B cell (primary cell): ENCODE measurements at regions not wholly inside any gene's neighbourhood (a gene's known extent, or its start where the extent isn't known, plus 50 kb on each side); places are given as distances from the start of the nearest gene placed in this dataset.

Experiments used
- ATAC-seq: fragments of 200-7000 bp; cut with Tn5 transposase; one replicate; pipeline ENCODE4 v1.10.0; 2021; ENCODE audit warnings: low read depth, mild to moderate bottlenecking, moderate number of reproducible peaks, moderate library complexity
- CTCF ChIA-PET: fragments of 350-600 bp; sonication (Branson Sonifier 250); formaldehyde crosslinking; loops from one replicate; lab custom pipeline; 2021; ENCODE audit warnings: antibody characterized with exemption, inconsistent platforms; lab: Charles Lee
- POLR2A ChIA-PET: fragments of 350-600 bp; sonication (Branson Sonifier 250); formaldehyde crosslinking; loops from one replicate; lab custom pipeline; 2021; ENCODE audit warnings: antibody characterized with exemption; lab: Charles Lee
- DNase-seq: peaks from one replicate; pipeline ENCODE4 v3.0.0; 2013
- H2AFZ ChIP-seq: 2 replicates; pipeline ENCODE4 v1.6.1; 2012; ENCODE audit warnings: mild to moderate bottlenecking, low read depth, low read length; ENCODE audit not compliant: insufficient read depth, poor library complexity, severe bottlenecking
- H3K27ac ChIP-seq, 2 donors: 1 replicate in 1 of 2; 2 replicates in 1 of 2; pipeline ENCODE4 v1.5.1; 2012 to 2013; ENCODE audit warnings: low read length in 2 of 2, mild to moderate bottlenecking in 2 of 2, moderate library complexity in 1 of 2
- H3K27me3 ChIP-seq, 4 experiments: fragments of 200-600 bp in 1 of 4; sonication (generic) in 1 of 4; replicated peaks in 1 of 4; 1 replicate in 2 of 4; 2 replicates in 2 of 4; pipeline versions ENCODE4 v1.6.1 to v1.7.0; 2013 to 2016; ENCODE audit warnings: low read length in 3 of 4, mild to moderate bottlenecking in 2 of 4, mixed read lengths in 1 of 4, moderate library complexity in 1 of 4; ENCODE audit not compliant: insufficient read depth in 4 of 4, control insufficient read depth in 3 of 4; ENCODE audit errors: control extremely low read depth in 1 of 4
- H3K36me3 ChIP-seq, 2 experiments: replicated peaks in 1 of 2; 1 replicate in 1 of 2; 2 replicates in 1 of 2; pipeline versions ENCODE4 v1.6.1 to v1.7.1; 2013; ENCODE audit warnings: low read length in 1 of 2; ENCODE audit not compliant: insufficient read depth in 2 of 2, control insufficient read depth in 1 of 2; ENCODE audit errors: control extremely low read depth in 1 of 2, extremely low read depth in 1 of 2
- H3K4me1 ChIP-seq, 2 donors: fragments of 200-600 bp in 1 of 2; sonication (generic) in 1 of 2; 1 replicate in 1 of 2; 2 replicates in 1 of 2; pipeline versions ENCODE4 v1.5.1 to v1.6.1; 2013 to 2017; ENCODE audit warnings: low read length in 2 of 2; ENCODE audit not compliant: control insufficient read depth in 2 of 2, insufficient read depth in 2 of 2
- H3K4me2 ChIP-seq: replicated peaks from 2 replicates; pipeline ENCODE3; 2012; ENCODE audit warnings: mild to moderate bottlenecking, low read depth, low read length; ENCODE audit not compliant: poor library complexity, severe bottlenecking
- H3K4me3 ChIP-seq, 5 experiments: fragments of 200-600 bp in 1 of 5; sonication (generic) in 1 of 5; 1 replicate in 3 of 5; 2 replicates in 2 of 5; pipeline versions ENCODE4 v1.5.1 to v1.7.0; 2011 to 2016; ENCODE audit warnings: low read length in 4 of 5, mild to moderate bottlenecking in 4 of 5, low read depth in 2 of 5, control low read depth in 1 of 5, moderate library complexity in 1 of 5; ENCODE audit not compliant: insufficient read depth in 1 of 5; ENCODE audit errors: control extremely low read depth in 1 of 5, extremely low read depth in 1 of 5
- H3K79me2 ChIP-seq: fragments of 200-600 bp; sonication (generic); one replicate; pipeline ENCODE4 v1.6.0; 2016; ENCODE audit warnings: low read length; ENCODE audit not compliant: control insufficient read depth, insufficient read depth
- H3K9ac ChIP-seq: fragments of 200-600 bp; sonication (generic); 2 replicates; pipeline ENCODE4 v1.6.1; 2017; ENCODE audit warnings: mild to moderate bottlenecking, low read length, moderate library complexity
- H3K9me3 ChIP-seq, 3 donors: one replicate each; pipeline versions ENCODE4 v1.6.1 to v1.7.1; 2013; ENCODE audit warnings: low read length in 2 of 3; ENCODE audit not compliant: control insufficient read depth in 2 of 3, insufficient read depth in 1 of 3; ENCODE audit errors: control extremely low read depth in 1 of 3
- H4K20me1 ChIP-seq: 2 replicates; pipeline ENCODE4 v1.6.0; 2012; ENCODE audit warnings: mild to moderate bottlenecking, low read length; ENCODE audit not compliant: insufficient read depth, control insufficient read depth, poor library complexity, severe bottlenecking
- H3K27ac Mint-ChIP-seq: one replicate; pipeline ENCODE4 v1.8.0; 2021; ENCODE audit warnings: mixed read lengths
- H3K27me3 Mint-ChIP-seq: one replicate; pipeline ENCODE4 v1.8.0; 2021; ENCODE audit warnings: mixed read lengths
- H3K4me1 Mint-ChIP-seq: one replicate; pipeline ENCODE4 v1.8.0; 2021; ENCODE audit warnings: mixed read lengths
- H3K4me3 Mint-ChIP-seq: one replicate; pipeline ENCODE4 v1.8.0; 2021; ENCODE audit warnings: mixed read lengths
- H3K9me3 Mint-ChIP-seq: one replicate; pipeline ENCODE4 v1.8.0; 2022; ENCODE audit warnings: mixed read lengths; ENCODE audit not compliant: insufficient read depth
- EZH2 ChIP-seq: IDR thresholded peaks from 2 replicates; pipeline ENCODE4 v1.6.1; 2012; ENCODE audit warnings: borderline replicate concordance, low read depth, mild to moderate bottlenecking, moderate library complexity, low read length; ENCODE audit not compliant: insufficient read depth, poor library complexity, severe bottlenecking
- WGBS: methylation state at CpG from one replicate; pipeline ENCODE4 v1.1.5; 2013; ENCODE audit warnings: missing lambda C conversion rate; ENCODE audit not compliant: insufficient coverage; 5-methylcytosine and 5-hydroxymethylcytosine counted together
- intact Hi-C: fragments of 100-400 bp; cut with micrococcal nuclease; formaldehyde crosslinking; loops from one replicate; pipeline ENCODE4 v1.10.0; 2022
- TF ChIP-seq, protein P1 (sequence below): fragments of 200-600 bp; IDR thresholded peaks from one replicate; pipeline ENCODE4 v1.8.0; 2022; ENCODE audit warnings: antibody characterized with exemption, mild to moderate bottlenecking

DNA sequence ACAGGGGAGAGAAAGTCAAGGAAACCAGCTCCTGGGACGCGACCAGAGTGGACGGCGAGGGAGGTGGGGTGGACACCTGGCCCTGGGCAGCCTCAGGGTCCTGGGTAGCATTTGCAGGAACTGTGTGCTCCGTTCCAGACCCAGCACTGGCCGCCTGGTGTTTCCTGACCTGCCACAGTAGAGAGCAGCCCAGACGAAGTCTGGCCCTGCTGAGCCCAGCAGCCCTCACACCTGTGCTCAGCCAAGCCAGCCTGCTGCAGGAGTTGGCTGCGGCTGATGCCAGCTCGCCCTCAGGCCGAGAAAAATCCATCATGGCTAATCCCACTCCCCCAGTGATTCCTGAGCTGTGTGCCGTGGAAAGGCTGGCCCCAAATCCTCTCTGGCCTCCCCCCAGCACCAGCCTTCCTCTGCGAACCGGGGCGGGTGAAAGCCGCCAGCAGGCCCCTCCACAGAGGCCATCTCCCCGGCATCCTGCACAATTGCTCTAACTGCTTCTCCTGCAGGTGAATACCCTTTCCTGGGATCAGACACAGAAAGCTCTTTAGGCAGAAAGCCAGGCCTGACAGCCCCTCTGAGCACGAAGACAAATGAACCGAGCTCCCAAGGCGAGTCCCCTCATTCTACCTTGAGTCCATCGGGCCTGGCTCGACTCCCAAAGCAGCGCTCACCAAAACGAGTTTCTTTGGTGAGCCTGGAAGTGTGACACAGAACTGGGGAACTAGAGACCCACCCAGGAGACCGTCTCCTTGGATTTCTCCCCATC is 88.6 kb downstream of the RTL6 start:
- Histone ChIP-seq H3K36me3 (no peaks in the 10 kb centered on the region), H3K27ac (no peak overlapping the region), H3K4me3 (no peak overlapping the region), H3K4me2 (no peak overlapping the region), H3K9ac (no peak overlapping the region), H2AFZ (no peak overlapping the region), H3K9me3 (no peaks in the 10 kb centered on the region), H3K79me2 (no peaks in the 10 kb centered on the region), H4K20me1 (no peaks in the 10 kb centered on the region), H3K27me3 (no peaks in the 10 kb centered on the region), H3K4me1 (no peaks in the 10 kb centered on the region)
- no peaks in the 10 kb centered on the region for H3K4me1 Mint-ChIP-seq
- ChIA-PET CTCF (no interaction called here), POLR2A (no interaction called here)
- intact Hi-C loops, result no loop called here
- 86% methylated on average over 24 of the region's 24 CpGs for WGBS
- no peak overlapping the region for H3K27ac Mint-ChIP-seq
- TF ChIP-seq, protein P1, sequence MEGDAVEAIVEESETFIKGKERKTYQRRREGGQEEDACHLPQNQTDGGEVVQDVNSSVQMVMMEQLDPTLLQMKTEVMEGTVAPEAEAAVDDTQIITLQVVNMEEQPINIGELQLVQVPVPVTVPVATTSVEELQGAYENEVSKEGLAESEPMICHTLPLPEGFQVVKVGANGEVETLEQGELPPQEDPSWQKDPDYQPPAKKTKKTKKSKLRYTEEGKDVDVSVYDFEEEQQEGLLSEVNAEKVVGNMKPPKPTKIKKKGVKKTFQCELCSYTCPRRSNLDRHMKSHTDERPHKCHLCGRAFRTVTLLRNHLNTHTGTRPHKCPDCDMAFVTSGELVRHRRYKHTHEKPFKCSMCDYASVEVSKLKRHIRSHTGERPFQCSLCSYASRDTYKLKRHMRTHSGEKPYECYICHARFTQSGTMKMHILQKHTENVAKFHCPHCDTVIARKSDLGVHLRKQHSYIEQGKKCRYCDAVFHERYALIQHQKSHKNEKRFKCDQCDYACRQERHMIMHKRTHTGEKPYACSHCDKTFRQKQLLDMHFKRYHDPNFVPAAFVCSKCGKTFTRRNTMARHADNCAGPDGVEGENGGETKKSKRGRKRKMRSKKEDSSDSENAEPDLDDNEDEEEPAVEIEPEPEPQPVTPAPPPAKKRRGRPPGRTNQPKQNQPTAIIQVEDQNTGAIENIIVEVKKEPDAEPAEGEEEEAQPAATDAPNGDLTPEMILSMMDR, result no peak
- TF ChIP-seq EZH2, result no peak
- DNase-seq (no peak), ATAC-seq (no peak)
- no peak overlapping the region for H3K4me3 Mint-ChIP-seq
- H3K27me3 Mint-ChIP-seq, result peaks cover 7% of the 10 kb centered on the region
- no peaks in the 10 kb centered on the region for H3K9me3 Mint-ChIP-seq

GRCh38 chr22:44408829-44409192 is 89.2 kb downstream of the RTL6 start:
- Histone ChIP-seq H3K4me3 (no peak overlapping the region), H3K9ac (no peak overlapping the region), H3K36me3 (no peaks in the 10 kb centered on the region), H3K4me2 (no peak overlapping the region), H3K79me2 (no peaks in the 10 kb centered on the region), H3K9me3 (no peaks in the 10 kb centered on the region), H3K27me3 (no peaks in the 10 kb centered on the region), H3K4me1 (no peaks in the 10 kb centered on the region), H3K27ac (no peak overlapping the region), H4K20me1 (no peaks in the 10 kb centered on the region), H2AFZ (no peak overlapping the region)
- DNase-seq, result no peak
- WGBS, result 96% methylated on average over 4 of the region's 7 CpGs
- peaks cover 7% of the 10 kb centered on the region for H3K27me3 Mint-ChIP-seq
- intact Hi-C loops, result no loop called here
- ChIA-PET CTCF (no interaction called here), POLR2A (no interaction called here)
- no peak for ATAC-seq
- TF ChIP-seq, protein P1, result no peak
- no peak for TF ChIP-seq EZH2
- no peaks in the 10 kb centered on the region for H3K4me1 Mint-ChIP-seq
- no peak overlapping the region for H3K4me3 Mint-ChIP-seq
- H3K27ac Mint-ChIP-seq, result no peak overlapping the region
- H3K9me3 Mint-ChIP-seq, result no peaks in the 10 kb centered on the region
